HEK293 (cell line): ENCODE measurements at regions not wholly inside any gene's neighbourhood (a gene's known extent, or its start where the extent isn't known, plus 50 kb on each side); places are given as distances from the start of the nearest gene placed in this dataset.

ENCODE experiments used
- CTCF ChIP-seq: fragments of 450-650 bp; formaldehyde crosslinking; IDR thresholded peaks from 2 replicates; pipeline ENCODE4 v1.5.1; 2016; ENCODE audit warnings: missing biosample characterization, missing genetic modification characterization
- KLF10 ChIP-seq: fragments of 450-650 bp; IDR thresholded peaks from 2 replicates; pipeline ENCODE4 v1.5.1; 2018; ENCODE audit warnings: missing biosample characterization, mild to moderate bottlenecking, missing genetic modification characterization
- PBX3 ChIP-seq: sonication (generic); formaldehyde crosslinking; IDR thresholded peaks from 2 replicates; pipeline ENCODE4 v1.8.1; 2022; ENCODE audit warnings: mild to moderate bottlenecking, moderate library complexity, missing genetic modification reagents
- PRDM1 ChIP-seq: fragments of 450-650 bp; formaldehyde crosslinking; IDR thresholded peaks from 2 replicates; pipeline ENCODE4; 2016; ENCODE audit warnings: missing biosample characterization, missing genetic modification characterization
- REST ChIP-seq: fragments of 450-650 bp; formaldehyde crosslinking; IDR thresholded peaks from 2 replicates; pipeline ENCODE4 v1.5.1; 2016; ENCODE audit warnings: missing biosample characterization, missing genetic modification characterization
- TSHZ1 ChIP-seq: fragments of 450-650 bp; formaldehyde crosslinking; IDR thresholded peaks from 2 replicates; pipeline ENCODE4 v1.5.1; 2016; ENCODE audit warnings: missing biosample characterization, missing genetic modification characterization, borderline replicate concordance
- ZNF121 ChIP-seq: fragments of 450-650 bp; formaldehyde crosslinking; IDR thresholded peaks from 2 replicates; pipeline ENCODE4 v1.5.1; 2016; ENCODE audit warnings: missing biosample characterization, missing genetic modification characterization
- ZNF266 ChIP-seq: fragments of 450-650 bp; formaldehyde crosslinking; IDR thresholded peaks from 2 replicates; pipeline ENCODE4 v1.5.1; 2016; ENCODE audit warnings: missing biosample characterization, missing genetic modification characterization, low read depth
- ZSCAN5A ChIP-seq: fragments of 450-650 bp; formaldehyde crosslinking; IDR thresholded peaks from 2 replicates; pipeline ENCODE4 v1.5.1; 2016; ENCODE audit warnings: missing biosample characterization, missing genetic modification characterization

- TF ChIP-seq TSHZ1 (tag by site-specific recombination) (no peak), ZSCAN5A (tag by site-specific recombination) (no peak), PBX3 (no peak), CTCF (tag by site-specific recombination) (no peak), REST (no peak), KLF10 (tag by site-specific recombination) (no peak), ZNF121 (tag by site-specific recombination) (no peak), PRDM1 (no peak), ZNF266 (tag by site-specific recombination) (no peak)
Measured at GRCh38 chr12:127334365-127334764, 932.6 kb upstream of the TMEM132C start.
